ENCODE measurements at regions not wholly inside any gene's neighbourhood (a gene's known extent, or its start where the extent isn't known, plus 50 kb on each side); places are given as distances from the start of the nearest gene placed in this dataset.

DNA sequence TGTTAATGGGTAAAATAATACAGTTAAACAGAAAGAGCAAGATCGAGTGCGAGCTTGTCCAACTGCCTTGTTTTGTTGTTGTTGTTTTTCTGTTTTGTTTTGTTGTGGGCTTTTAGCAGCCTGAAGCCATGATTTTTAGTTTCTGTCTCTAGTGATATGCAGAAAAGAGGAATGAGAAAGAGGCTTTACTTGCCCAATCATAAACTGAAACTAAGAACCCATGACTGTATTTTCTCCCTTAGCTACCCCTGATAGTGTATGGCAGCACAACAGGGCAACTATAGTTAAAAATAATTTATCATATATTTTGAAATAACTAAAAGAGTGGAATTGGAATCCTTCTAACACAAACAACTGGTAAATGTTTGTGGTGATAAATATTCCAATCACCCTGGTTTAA, 493.9 kb downstream of the GLRX3 start:
- DNase-seq (ENCODE audit: low read depth, low spot score) = no peak
- H3K4me3 ChIP-seq (ENCODE audit: low read depth, low read length) = no peak overlapping the region
- TF ChIP-seq, protein P1, sequence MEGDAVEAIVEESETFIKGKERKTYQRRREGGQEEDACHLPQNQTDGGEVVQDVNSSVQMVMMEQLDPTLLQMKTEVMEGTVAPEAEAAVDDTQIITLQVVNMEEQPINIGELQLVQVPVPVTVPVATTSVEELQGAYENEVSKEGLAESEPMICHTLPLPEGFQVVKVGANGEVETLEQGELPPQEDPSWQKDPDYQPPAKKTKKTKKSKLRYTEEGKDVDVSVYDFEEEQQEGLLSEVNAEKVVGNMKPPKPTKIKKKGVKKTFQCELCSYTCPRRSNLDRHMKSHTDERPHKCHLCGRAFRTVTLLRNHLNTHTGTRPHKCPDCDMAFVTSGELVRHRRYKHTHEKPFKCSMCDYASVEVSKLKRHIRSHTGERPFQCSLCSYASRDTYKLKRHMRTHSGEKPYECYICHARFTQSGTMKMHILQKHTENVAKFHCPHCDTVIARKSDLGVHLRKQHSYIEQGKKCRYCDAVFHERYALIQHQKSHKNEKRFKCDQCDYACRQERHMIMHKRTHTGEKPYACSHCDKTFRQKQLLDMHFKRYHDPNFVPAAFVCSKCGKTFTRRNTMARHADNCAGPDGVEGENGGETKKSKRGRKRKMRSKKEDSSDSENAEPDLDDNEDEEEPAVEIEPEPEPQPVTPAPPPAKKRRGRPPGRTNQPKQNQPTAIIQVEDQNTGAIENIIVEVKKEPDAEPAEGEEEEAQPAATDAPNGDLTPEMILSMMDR (IDR thresholded peaks at IDR 0.05; ENCODE audit: low read depth, low read length) = no peak
- in situ Hi-C loops (cut with HindIII; ENCODE audit: low sequenced_read_pairs) = no loop called here

DNA sequence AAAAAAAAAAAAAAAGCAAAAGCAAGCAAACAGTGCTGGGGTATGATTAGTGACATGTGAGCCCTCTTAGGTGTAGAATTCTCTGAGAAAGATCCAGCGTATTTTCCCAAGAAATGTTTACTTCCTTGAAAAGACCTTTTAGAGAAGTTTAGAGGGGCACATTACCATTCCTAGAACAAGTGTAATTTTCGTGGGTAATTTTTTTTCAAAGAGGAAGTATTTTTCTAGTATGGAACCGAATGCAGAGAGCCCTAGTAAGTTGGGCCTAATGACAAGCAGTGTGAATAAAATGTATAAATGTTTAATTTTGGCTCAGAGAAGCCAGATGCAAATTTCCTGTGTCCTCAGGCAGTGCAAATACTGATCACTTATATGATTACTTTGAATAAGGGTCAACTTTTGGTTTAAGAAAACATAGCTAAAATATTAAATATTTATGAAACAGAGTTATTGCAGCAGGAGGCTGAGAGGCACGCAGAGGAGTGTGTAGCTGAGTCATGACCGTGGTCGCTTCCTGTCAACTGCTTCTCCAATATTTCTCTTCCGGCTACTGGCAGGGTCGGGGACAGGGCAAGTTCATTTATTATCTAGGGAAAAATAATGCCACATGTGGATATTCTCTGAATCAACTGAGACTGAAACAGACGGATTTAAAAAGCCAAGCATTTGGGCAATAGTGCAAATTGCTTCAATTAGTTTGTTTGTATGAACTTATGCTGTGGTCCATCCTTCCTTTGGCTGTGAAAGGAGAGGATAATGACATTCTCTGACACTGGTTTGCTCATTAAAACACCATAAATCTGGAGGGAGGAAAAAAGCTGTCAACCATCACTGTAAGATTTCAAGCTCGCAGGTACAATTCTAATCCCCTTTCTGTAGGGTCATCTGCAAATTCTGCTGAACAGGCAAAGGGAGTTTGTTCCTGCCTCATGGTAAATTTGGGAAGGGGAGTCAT, 495.2 kb downstream of the GLRX3 start:
- no peak overlapping the region for H3K4me3 ChIP-seq (ENCODE audit: low read depth, low read length)
- in situ Hi-C loops (cut with HindIII; ENCODE audit: low sequenced_read_pairs) = no loop called here
- TF ChIP-seq, protein P1 (IDR thresholded peaks at IDR 0.05; ENCODE audit: low read depth, low read length) = no peak
- DNase-seq (ENCODE audit: low read depth, low spot score) = no peak

DNA sequence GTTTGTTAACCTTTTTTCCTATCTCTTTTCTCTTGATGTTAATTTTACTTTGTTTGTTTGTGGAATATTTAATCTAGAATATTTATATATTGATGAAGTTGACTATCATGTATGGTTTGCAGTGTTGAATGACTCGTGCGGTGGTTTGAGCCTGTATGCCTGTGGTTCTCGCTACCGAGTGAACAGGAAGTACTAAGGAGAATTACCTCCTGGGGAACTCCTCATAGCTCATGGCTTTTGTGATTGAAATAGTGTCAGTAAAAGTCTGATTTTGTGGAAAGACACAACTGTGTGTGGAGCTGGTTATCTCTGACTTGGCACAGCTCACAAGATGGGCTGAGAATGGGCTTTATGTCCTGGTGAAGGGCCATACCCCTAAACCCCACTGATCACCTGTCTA, 498.6 kb downstream of the GLRX3 start:
- H3K4me3 ChIP-seq (ENCODE audit: low read depth, low read length) = no peak overlapping the region
- TF ChIP-seq, protein P1 (IDR thresholded peaks at IDR 0.05; ENCODE audit: low read depth, low read length) = no peak
- in situ Hi-C loops (cut with HindIII; ENCODE audit: low sequenced_read_pairs) = no loop called here
- DNase-seq (ENCODE audit: low read depth, low spot score) = no peak

DNA sequence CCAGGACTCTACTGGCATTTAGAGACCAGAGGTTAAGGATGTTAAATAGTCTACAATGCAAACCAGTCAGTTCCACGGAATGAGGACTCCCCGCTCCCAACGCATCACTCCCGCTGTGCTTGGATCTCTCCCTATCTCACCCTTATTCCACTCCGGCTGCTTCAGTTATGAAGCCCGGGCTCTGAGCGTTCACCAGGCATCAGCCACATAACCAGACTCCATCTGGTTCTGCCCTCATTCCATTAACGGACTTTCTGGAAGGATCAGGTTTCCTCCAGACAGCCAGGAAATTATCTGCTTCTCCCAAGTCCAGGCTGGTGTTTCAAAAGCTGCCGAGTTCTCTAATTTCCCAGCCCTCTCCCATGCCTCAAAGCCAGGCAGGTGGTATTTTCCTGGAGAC, 499.3 kb downstream of the GLRX3 start:
- H3K4me3 ChIP-seq (ENCODE audit: low read depth, low read length) = no peak overlapping the region
- in situ Hi-C loops (cut with HindIII; ENCODE audit: low sequenced_read_pairs) = no loop called here
- no peak for DNase-seq (ENCODE audit: low read depth, low spot score)
- TF ChIP-seq, protein P1 (IDR thresholded peaks at IDR 0.05; ENCODE audit: low read depth, low read length) = no peak

DNA sequence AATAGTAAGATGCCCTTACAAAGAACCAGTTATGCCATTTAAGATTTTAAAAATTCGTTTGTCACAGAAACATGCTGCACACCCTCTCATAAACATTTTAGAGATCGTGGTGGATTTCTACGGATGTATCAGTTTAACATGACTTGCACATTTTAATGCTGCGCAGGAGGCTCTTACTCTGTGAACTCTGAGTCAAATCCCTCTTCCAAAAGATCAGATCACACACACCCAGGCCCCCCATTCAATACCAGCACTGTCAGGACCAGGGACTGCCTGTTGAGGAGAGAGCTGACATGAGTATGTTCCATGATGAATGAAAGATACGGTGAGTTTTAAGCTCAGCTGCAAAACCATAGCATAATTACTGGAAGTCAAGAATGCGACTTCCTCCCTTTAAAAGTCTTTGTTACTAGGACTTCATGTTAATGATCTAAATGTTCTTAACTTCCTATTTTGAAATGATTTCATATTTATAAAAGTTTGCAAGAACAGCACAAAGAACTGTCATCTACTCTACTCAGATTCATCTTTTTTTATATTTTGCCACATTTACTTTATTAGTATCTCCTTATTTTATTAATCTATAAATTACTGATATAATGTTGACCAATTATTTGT, 500.2 kb downstream of the GLRX3 start:
- no peak for DNase-seq (ENCODE audit: low read depth, low spot score)
- in situ Hi-C loops (cut with HindIII; ENCODE audit: low sequenced_read_pairs) = no loop called here
- TF ChIP-seq, protein P1 (IDR thresholded peaks at IDR 0.05; ENCODE audit: low read depth, low read length) = no peak
- no peak overlapping the region for H3K4me3 ChIP-seq (ENCODE audit: low read depth, low read length)

DNA sequence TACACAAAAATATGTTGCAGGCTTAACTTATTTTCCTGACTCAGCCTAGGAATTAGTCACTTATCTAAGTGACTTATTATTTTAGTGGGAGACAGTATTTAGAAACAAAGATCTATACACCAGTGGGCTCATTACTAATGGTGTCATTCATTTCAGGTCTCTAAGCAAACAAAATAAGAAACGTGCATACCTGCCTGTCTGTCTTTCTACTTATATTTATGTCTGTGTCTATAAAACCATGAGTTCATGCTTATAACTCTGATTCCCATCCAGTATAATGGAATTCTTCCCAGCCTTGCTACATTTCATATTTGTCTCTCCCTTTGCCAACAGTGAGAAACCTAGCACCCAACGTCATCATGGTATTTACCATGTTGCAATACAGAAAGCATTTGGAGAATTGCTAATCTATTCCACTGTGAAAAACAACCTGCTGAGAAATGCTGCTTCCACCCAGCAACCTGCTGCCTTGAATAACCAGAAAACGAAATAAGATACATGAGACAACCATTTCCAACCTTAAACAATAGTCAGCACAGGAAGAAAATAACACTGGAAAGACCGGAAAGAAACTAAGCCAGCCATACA, 501.0 kb downstream of the GLRX3 start:
- no peak for DNase-seq (ENCODE audit: low read depth, low spot score)
- TF ChIP-seq, protein P1 (IDR thresholded peaks at IDR 0.05; ENCODE audit: low read depth, low read length) = no peak
- in situ Hi-C loops (cut with HindIII; ENCODE audit: low sequenced_read_pairs) = no loop called here

More for the DNA sequence above, 501.0 kb downstream of the GLRX3 start:
- no peak overlapping the region for H3K4me3 ChIP-seq (ENCODE audit: low read depth, low read length)
